T-helper 1 cell (primary cell): ENCODE measurements at regions not wholly inside any gene's neighbourhood (a gene's known extent, or its start where the extent isn't known, plus 50 kb on each side); places are given as distances from the start of the nearest gene placed in this dataset.

ENCODE experiments used
- DNase-seq, 5 donors: peaks; one replicate each; pipeline ENCODE4 v3.0.0-alpha.2; 2012 to 2020

- no peak for DNase-seq
Observed at GRCh38 chr15:94099574-94099960, 131.8 kb upstream of the MCTP2 start.

- no peak for DNase-seq
Observed at GRCh38 chr15:94098921-94099573, 132.3 kb upstream of the MCTP2 start.

GRCh38 chr15:94097552-94097951 lies 133.8 kb upstream of the MCTP2 start:
- no peak for DNase-seq

- DNase-seq, result no peak
Observed at GRCh38 chr15:94094310-94094709, 137.1 kb upstream of the MCTP2 start.

- no peak for DNase-seq
Observed at GRCh38 chr15:94086341-94086740, 145.0 kb upstream of the MCTP2 start.

GRCh38 chr15:94083467-94084052 lies 147.8 kb upstream of the MCTP2 start:
- DNase-seq, result no peak

- no peak for DNase-seq
Observed at GRCh38 chr15:94081829-94082228, 149.5 kb upstream of the MCTP2 start.

- no peak for DNase-seq
Observed at GRCh38 chr15:94080989-94081605, 150.3 kb upstream of the MCTP2 start.

- no peak for DNase-seq
Observed at GRCh38 chr15:94080416-94080815, 150.9 kb upstream of the MCTP2 start.

- no peak for DNase-seq
Observed at GRCh38 chr15:94079968-94080367, 151.4 kb upstream of the MCTP2 start.

- DNase-seq, result no peak
Observed at GRCh38 chr15:94079459-94079858, 151.9 kb upstream of the MCTP2 start.

GRCh38 chr15:94077938-94078337 lies 153.4 kb upstream of the MCTP2 start:
- no peak for DNase-seq

GRCh38 chr15:94075349-94075748 lies 156.0 kb upstream of the MCTP2 start:
- DNase-seq, result no peak

- DNase-seq, result no peak
Observed at GRCh38 chr15:94070356-94071295, 160.7 kb upstream of the MCTP2 start.

GRCh38 chr15:94069844-94070243 lies 161.5 kb upstream of the MCTP2 start:
- DNase-seq, result no peak

- no peak for DNase-seq
Observed at GRCh38 chr15:94066811-94067210, 164.6 kb upstream of the MCTP2 start.

- DNase-seq, result no peak
Observed at GRCh38 chr15:94066046-94066445, 165.3 kb upstream of the MCTP2 start.

- no peak for DNase-seq
Observed at GRCh38 chr15:94064676-94065313, 166.6 kb upstream of the MCTP2 start.

GRCh38 chr15:94061041-94061440 lies 170.3 kb upstream of the MCTP2 start:
- no peak for DNase-seq

- no peak for DNase-seq
Observed at GRCh38 chr15:94059013-94059587, 172.3 kb upstream of the MCTP2 start.

GRCh38 chr15:94057305-94057704 lies 174.1 kb upstream of the MCTP2 start:
- no peak for DNase-seq

GRCh38 chr15:94056314-94056713 lies 175.0 kb upstream of the MCTP2 start:
- DNase-seq, result no peak
